B cell (primary cell): ENCODE measurements at regions not wholly inside any gene's neighbourhood (a gene's known extent, or its start where the extent isn't known, plus 50 kb on each side); places are given as distances from the start of the nearest gene placed in this dataset.

Experiments used
- EZH2 ChIP-seq: IDR thresholded peaks from 2 replicates; pipeline ENCODE4 v1.6.1; 2012; ENCODE audit warnings: borderline replicate concordance, low read depth, mild to moderate bottlenecking, moderate library complexity, low read length; ENCODE audit not compliant: insufficient read depth, poor library complexity, severe bottlenecking
- TF ChIP-seq, protein P1 (sequence below): fragments of 200-600 bp; IDR thresholded peaks from one replicate; pipeline ENCODE4 v1.8.0; 2022; ENCODE audit warnings: antibody characterized with exemption, mild to moderate bottlenecking

DNA sequence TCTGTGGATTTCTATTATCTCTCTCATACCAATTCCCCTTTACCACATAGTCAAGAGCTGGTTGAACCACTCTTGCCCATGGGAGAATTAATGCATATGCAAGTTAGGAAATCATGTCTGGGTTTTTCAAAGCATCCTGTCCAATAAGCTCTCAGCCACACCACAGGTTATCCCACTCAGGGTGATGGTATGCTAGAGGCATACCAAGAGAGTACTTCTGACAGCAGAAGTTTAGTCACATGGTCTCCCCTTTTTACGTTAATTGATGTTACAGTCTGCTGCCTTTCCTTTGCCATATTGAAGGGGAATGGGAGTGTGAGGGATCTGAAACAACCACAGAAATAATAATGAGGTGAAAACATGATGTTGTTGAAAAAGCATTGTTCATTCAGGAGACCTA is 135.8 kb upstream of the PBX1 start:
- TF ChIP-seq, protein P1, sequence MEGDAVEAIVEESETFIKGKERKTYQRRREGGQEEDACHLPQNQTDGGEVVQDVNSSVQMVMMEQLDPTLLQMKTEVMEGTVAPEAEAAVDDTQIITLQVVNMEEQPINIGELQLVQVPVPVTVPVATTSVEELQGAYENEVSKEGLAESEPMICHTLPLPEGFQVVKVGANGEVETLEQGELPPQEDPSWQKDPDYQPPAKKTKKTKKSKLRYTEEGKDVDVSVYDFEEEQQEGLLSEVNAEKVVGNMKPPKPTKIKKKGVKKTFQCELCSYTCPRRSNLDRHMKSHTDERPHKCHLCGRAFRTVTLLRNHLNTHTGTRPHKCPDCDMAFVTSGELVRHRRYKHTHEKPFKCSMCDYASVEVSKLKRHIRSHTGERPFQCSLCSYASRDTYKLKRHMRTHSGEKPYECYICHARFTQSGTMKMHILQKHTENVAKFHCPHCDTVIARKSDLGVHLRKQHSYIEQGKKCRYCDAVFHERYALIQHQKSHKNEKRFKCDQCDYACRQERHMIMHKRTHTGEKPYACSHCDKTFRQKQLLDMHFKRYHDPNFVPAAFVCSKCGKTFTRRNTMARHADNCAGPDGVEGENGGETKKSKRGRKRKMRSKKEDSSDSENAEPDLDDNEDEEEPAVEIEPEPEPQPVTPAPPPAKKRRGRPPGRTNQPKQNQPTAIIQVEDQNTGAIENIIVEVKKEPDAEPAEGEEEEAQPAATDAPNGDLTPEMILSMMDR, result no peak
- no peak for TF ChIP-seq EZH2
